Esophagus squamous epithelium (tissue), 4 donors: ENCODE measurements at regions not wholly inside any gene's neighbourhood (a gene's known extent, or its start where the extent isn't known, plus 50 kb on each side); places are given as distances from the start of the nearest gene placed in this dataset.

Experiments
- CTCF ChIP-seq, 6 experiments: fragments of 450-650 bp in 4 of 6; fragments of 200-600 bp in 2 of 6; sonication (generic) in 2 of 6; IDR thresholded peaks; one replicate each; pipeline ENCODE4 v1.5.1; 2016 to 2019; ENCODE audit warnings: antibody characterized with exemption in 6 of 6, mild to moderate bottlenecking in 4 of 6, moderate library complexity in 4 of 6
- POLR2A ChIP-seq, 4 donors: fragments of 450-650 bp; IDR thresholded peaks; one replicate each; pipeline ENCODE4 v1.6.1; 2017; ENCODE audit warnings: antibody characterized with exemption in 4 of 4, mild to moderate bottlenecking in 4 of 4, moderate library complexity in 3 of 4

- TF ChIP-seq CTCF (IDR thresholded peaks at IDR 0.05) (no peak), POLR2A (IDR thresholded peaks at IDR 0.05) (no peak)
Measured at GRCh38 chr2:144834998-144835633, 315.2 kb upstream of the ZEB2 start.
